ENCODE measurements at regions not wholly inside any gene's neighbourhood (a gene's known extent, or its start where the extent isn't known, plus 50 kb on each side); places are given as distances from the start of the nearest gene placed in this dataset.
"Not testable (repeated sequence)": the region's sequence is repeated elsewhere in the genome, so short reads cannot be mapped to it uniquely, and the experiment has no call there.

- no peak for DNase-seq
Measured at GRCh38 chr12:114616081-114616480, 67.9 kb downstream of the TBX3 start.

GRCh38 chr12:114614040-114614439 is 69.9 kb downstream of the TBX3 start:
- DNase-seq: no peak

GRCh38 chr12:114612062-114612461 is 71.9 kb downstream of the TBX3 start:
- no peak for DNase-seq

- DNase-seq: no peak
Measured at GRCh38 chr12:114611145-114612018, 72.6 kb downstream of the TBX3 start.

GRCh38 chr12:114608509-114608908 is 75.5 kb downstream of the TBX3 start:
- DNase-seq: no peak

GRCh38 chr12:114605918-114606317 is 78.1 kb downstream of the TBX3 start:
- DNase-seq: no peak

DNA sequence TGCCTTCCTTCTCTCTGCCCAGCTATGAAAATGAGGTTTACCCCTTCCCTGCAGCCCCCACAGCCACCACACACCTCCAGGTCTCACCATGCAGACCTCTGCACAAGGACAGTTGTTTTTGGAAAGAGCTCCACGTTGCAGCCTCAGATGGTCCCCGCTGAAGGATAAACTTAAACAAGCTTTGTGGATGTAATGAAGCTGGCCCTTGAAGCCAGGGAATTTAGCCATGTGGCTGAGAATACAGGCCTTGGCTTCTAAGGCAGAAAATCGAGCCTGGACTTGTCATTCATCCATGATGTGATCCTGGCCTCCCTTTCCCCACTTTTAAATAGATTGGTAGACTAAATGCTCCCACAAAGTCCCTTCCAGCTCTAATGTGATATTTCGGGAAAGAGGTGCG is 79.4 kb downstream of the TBX3 start:
- DNase-seq: no peak

DNA sequence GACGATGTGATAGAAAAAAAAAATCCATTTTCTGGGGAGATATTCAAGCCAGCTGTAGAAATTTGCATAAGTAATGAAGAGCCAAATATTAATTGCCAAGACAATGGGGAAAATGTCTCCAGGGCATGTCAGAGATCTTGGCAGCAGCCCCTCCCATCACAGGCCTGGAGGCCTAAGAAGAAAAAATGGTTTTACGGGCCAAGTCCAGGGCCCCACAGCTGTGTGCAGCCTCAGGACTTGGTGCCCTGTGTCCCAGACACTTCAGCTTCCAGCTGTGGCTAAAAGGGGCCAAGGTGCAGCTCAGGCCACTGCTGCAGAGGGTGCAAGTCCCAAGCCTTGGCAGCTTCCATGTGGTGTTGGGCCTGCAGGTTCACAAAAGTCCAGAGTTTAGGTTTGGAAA is 83.4 kb downstream of the TBX3 start:
- not testable (repeated sequence) for DNase-seq

GRCh38 chr12:114598111-114598510 is 85.9 kb downstream of the TBX3 start:
- no peak for DNase-seq

- no peak for DNase-seq
Measured at GRCh38 chr12:114592946-114593345, 91.0 kb downstream of the TBX3 start.

DNA sequence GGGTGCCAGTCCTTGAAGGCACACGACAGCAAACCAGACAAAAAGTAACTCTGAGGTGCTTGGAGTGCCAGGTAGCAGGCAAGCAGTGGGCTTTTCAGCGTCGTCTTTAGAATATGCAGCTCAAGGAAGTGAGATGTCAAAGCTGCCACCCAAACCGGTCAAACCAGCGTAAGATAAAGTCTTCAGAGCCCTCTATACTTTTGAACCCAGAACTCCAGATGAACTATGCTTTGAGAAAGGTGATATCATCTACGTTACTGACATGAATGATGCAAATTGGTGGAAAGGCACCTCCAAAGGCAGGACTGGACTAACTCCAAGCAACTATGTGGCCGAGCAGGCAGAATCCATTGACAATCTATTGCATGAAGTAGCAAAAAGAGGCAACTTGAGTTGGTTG is 95.9 kb downstream of the TBX3 start:
- DNase-seq: no peak

DNA sequence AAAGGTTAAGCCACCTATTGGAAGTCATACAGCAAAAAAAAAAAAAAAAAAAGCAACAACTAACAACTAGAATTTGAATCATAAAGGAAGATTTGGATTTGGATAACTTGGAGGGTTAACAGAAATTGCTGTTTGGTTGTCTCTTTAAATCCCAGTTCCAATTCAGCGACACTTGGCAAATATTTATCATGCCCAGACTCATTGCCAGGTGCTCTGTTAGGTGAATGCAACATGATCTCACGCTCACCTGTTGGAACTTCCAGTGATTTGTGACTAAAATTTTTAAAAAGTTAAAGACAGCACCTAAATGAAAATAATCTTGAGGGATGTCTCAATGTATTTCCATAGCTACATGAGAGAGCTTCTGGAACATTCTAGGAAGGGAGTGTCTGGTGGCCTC is 103.7 kb downstream of the TBX3 start:
- DNase-seq: no peak

GRCh38 chr12:114579389-114579788 is 104.6 kb downstream of the TBX3 start:
- no peak for DNase-seq

DNA sequence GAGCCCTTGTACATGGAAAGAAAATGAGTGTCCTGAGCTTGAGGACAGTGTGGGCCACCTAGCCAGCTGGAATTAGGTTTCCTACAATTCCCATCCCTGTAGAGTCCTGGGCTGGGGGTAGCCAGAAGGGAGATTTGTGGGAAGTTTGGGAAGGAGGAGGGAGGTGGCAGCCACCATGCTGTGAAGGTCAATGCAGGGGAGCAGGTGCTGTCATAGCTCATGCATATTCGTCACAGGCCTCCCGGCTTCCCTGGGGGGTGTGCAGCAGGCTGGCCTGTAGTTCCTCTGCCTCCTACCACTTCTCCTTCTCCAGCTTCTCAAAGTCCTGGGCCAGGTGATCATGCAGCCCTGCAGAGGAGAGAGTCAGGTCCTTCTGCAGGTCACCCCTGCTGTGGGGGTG is 121.3 kb downstream of the TBX3 start:
- DNase-seq: no peak

- no peak for DNase-seq
Measured at GRCh38 chr12:114555451-114555850, 128.5 kb downstream of the TBX3 start.

DNA sequence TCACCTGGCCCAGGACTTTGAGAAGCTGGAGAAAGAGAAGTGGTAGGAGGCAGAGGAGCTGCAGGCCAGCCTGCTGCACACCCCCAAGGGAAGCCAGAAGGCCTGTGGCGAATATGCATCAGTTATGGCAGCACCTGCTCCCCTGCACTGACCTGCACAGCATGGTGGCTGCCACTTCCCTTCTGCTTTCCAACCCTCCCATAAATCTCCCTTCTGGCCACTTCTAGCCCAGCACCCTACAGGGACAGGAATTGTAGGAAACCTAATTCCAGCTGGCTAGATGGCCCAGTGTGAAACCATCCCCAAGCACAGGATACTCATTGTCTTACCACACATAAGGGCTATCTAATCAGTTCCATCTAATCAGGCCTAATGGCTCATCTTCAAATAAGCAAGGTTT is 136.3 kb downstream of the TBX3 start:
- no peak for DNase-seq

DNA sequence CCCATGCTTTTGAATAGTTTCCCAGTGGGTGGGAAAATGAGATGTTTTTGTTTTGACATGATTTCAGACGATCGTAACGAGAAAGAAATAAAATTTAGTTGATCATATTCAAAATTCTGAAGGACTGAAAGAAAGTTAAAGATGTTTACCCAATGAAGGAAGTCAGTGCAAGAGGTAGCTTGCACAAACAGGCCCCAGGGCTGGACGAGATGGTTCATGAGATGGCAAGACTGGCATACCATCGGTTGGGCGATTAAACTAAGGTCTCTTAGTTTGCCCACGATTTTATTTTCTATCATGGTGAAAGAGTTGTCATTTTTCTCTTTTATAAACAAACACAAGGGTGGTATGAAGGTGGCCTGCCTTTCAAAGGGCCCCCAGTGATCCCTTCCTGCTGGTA is 124.5 kb upstream of the TBX5 start:
- no peak for DNase-seq

- no peak for DNase-seq
Measured at GRCh38 chr12:114529966-114530365, 124.0 kb upstream of the TBX5 start.

GRCh38 chr12:114528766-114529165 is 122.8 kb upstream of the TBX5 start:
- no peak for DNase-seq

- DNase-seq: not testable (repeated sequence)
Measured at GRCh38 chr12:114521160-114521559, 115.2 kb upstream of the TBX5 start.

GRCh38 chr12:114512351-114512750 is 106.4 kb upstream of the TBX5 start:
- DNase-seq: no peak

DNA sequence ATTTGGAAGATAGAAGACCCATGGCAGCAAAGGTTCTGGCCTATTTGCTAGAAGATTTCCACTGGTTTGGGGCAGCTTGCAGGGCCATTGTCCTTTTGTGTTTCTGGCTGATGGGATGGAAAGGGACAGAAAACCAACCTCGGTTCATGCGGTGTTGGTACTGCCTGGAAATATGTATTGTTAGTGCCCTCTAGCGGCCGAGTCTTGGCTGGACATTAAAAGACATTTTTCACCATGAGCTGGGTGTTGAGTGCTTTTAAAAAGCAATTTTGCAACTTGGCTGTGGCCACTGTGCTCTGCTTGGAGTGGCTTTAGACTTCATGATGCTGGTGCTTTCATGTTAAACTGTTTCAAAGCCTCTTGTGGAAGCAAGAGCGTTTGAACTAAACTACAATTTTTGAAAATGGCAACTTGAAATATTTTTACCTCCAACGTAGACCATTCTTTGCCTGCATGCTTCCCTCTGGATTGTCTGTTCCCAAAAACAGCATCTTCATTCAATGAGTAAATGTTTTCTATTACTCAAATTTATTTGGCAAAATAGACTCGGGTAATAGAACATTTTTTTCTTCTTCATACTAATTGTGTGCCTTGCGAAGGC is 102.7 kb upstream of the TBX5 start:
- peak; percentile 52 for DNase-seq

GRCh38 chr12:114506651-114507050 is 100.7 kb upstream of the TBX5 start:
- no peak for DNase-seq

DNA sequence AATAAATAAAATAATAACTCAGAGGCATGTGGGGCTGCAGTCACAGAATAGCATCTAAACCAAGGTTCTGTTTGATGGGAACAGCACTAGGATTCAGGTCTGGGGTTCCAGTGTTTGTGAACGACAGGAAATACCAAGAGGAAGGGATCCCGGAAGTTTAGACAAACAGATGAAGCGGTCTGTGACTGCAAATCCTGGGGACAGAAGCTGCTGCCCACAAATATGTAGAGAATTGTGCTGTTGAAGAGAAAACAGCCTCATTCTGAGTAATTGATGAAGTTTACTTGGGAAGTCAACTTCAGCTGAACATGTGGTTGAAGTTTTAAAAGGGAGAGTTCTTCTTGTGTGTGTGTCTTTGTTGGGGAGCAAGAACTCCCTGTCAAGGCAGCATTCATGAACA is 98.4 kb upstream of the TBX5 start:
- DNase-seq: no peak

GRCh38 chr12:114501474-114501807 is 95.5 kb upstream of the TBX5 start:
- no peak for DNase-seq
